Osteoblast (primary cell): ENCODE measurements at regions not wholly inside any gene's neighbourhood (a gene's known extent, or its start where the extent isn't known, plus 50 kb on each side); places are given as distances from the start of the nearest gene placed in this dataset.

Experiments
- DNase-seq: peaks from one replicate; pipeline ENCODE4 v3.0.0; 2011; ENCODE audit warnings: low spot score, mixed read lengths; ENCODE audit not compliant: insufficient read length; ENCODE audit errors: missing footprints
- H2AFZ ChIP-seq: 2 replicates; pipeline ENCODE4 v1.6.0; 2011; ENCODE audit warnings: mild to moderate bottlenecking, low read length
- H3K27ac ChIP-seq: 2 replicates; pipeline ENCODE4 v1.5.1; 2011; ENCODE audit warnings: mild to moderate bottlenecking, low read depth, low read length, moderate library complexity
- H3K27me3 ChIP-seq: 2 replicates; pipeline ENCODE4 v1.6.0; 2012; ENCODE audit warnings: mild to moderate bottlenecking, control low read depth, inconsistent platforms, low read length, moderate library complexity; ENCODE audit not compliant: insufficient read depth
- H3K36me3 ChIP-seq: 2 replicates; pipeline ENCODE4 v1.5.1; 2011; ENCODE audit warnings: mild to moderate bottlenecking, low read length, control low read depth, moderate library complexity; ENCODE audit not compliant: insufficient read depth
- H3K4me1 ChIP-seq: 2 replicates; pipeline ENCODE4 v1.5.1; 2011; ENCODE audit warnings: mild to moderate bottlenecking, low read length, control low read depth, moderate library complexity; ENCODE audit not compliant: insufficient read depth
- H3K4me2 ChIP-seq: 2 replicates; pipeline ENCODE4 v1.6.0; 2011; ENCODE audit warnings: mild to moderate bottlenecking, low read length; ENCODE audit not compliant: insufficient read depth
- H3K4me3 ChIP-seq: fragments of 200-600 bp; sonication (generic); 3 replicates; pipeline ENCODE4 v1.5.1; 2012; ENCODE audit warnings: mild to moderate bottlenecking, low read length, inconsistent platforms; ENCODE audit not compliant: insufficient read depth
- H3K79me2 ChIP-seq: 2 replicates; pipeline ENCODE4 v1.6.0; 2012; ENCODE audit warnings: mild to moderate bottlenecking, low read length, control low read depth, inconsistent platforms; ENCODE audit not compliant: insufficient read depth
- H3K9me3 ChIP-seq: 2 replicates; pipeline ENCODE4 v1.5.1; 2011; ENCODE audit warnings: low read depth, low read length, control low read depth
- H4K20me1 ChIP-seq: 2 replicates; pipeline ENCODE4 v1.6.0; 2012; ENCODE audit warnings: mild to moderate bottlenecking, low read length, control low read depth; ENCODE audit not compliant: insufficient read depth
- CTCF ChIP-seq: IDR thresholded peaks from 2 replicates; pipeline ENCODE4 v1.5.1; 2011; ENCODE audit warnings: mild to moderate bottlenecking, low read depth, low read length, moderate library complexity; ENCODE audit errors: extremely low read depth

- H3K36me3 ChIP-seq, result no peaks in the 10 kb centered on the region
- no peaks in the 10 kb centered on the region for H3K9me3 ChIP-seq
- no peak overlapping the region for H3K4me3 ChIP-seq
- no peaks in the 10 kb centered on the region for H3K4me1 ChIP-seq
- no peak for DNase-seq
- no peak overlapping the region for H2AFZ ChIP-seq
- no peaks in the 10 kb centered on the region for H4K20me1 ChIP-seq
- H3K4me2 ChIP-seq, result no peak overlapping the region
- no peaks in the 10 kb centered on the region for H3K27me3 ChIP-seq
- H3K27ac ChIP-seq, result no peak overlapping the region
- no peak for TF ChIP-seq CTCF
- no peaks in the 10 kb centered on the region for H3K79me2 ChIP-seq
Observed at GRCh38 chr4:24443200-24443599, 141.2 kb downstream of the DHX15 start.

- H3K9me3 ChIP-seq, result no peaks in the 10 kb centered on the region
- no peaks in the 10 kb centered on the region for H3K27me3 ChIP-seq
- H3K4me3 ChIP-seq, result no peak overlapping the region
- no peaks in the 10 kb centered on the region for H4K20me1 ChIP-seq
- H3K4me1 ChIP-seq, result no peaks in the 10 kb centered on the region
- no peak for DNase-seq
- H3K4me2 ChIP-seq, result no peak overlapping the region
- TF ChIP-seq CTCF, result no peak
- H3K79me2 ChIP-seq, result no peaks in the 10 kb centered on the region
- H2AFZ ChIP-seq, result no peak overlapping the region
- H3K36me3 ChIP-seq, result no peaks in the 10 kb centered on the region
- no peak overlapping the region for H3K27ac ChIP-seq
Observed at GRCh38 chr4:24440765-24441164, 143.6 kb downstream of the DHX15 start.

GRCh38 chr4:24434241-24434640, 150.1 kb downstream of the DHX15 start:
- H3K27me3 ChIP-seq, result peaks cover 11% of the 10 kb centered on the region
- no peaks in the 10 kb centered on the region for H3K4me1 ChIP-seq
- H3K9me3 ChIP-seq, result no peaks in the 10 kb centered on the region
- no peak for DNase-seq
- no peak overlapping the region for H3K4me2 ChIP-seq
- H3K27ac ChIP-seq, result no peak overlapping the region
- no peaks in the 10 kb centered on the region for H4K20me1 ChIP-seq
- no peak for TF ChIP-seq CTCF
- no peaks in the 10 kb centered on the region for H3K36me3 ChIP-seq
- H3K4me3 ChIP-seq, result no peak overlapping the region
- no peaks in the 10 kb centered on the region for H3K79me2 ChIP-seq
- H2AFZ ChIP-seq, result no peak overlapping the region

GRCh38 chr4:24433515-24434214, 150.7 kb downstream of the DHX15 start:
- H3K4me2 ChIP-seq, result no peak overlapping the region
- H3K9me3 ChIP-seq, result no peaks in the 10 kb centered on the region
- no peak overlapping the region for H3K4me3 ChIP-seq
- H3K27ac ChIP-seq, result no peak overlapping the region
- TF ChIP-seq CTCF, result no peak
- no peaks in the 10 kb centered on the region for H3K79me2 ChIP-seq
- H2AFZ ChIP-seq, result no peak overlapping the region
- H3K4me1 ChIP-seq, result no peaks in the 10 kb centered on the region
- DNase-seq, result peak; percentile 58
- no peaks in the 10 kb centered on the region for H3K36me3 ChIP-seq
- no peaks in the 10 kb centered on the region for H4K20me1 ChIP-seq
- peaks cover 11% of the 10 kb centered on the region for H3K27me3 ChIP-seq
